Gastrocnemius medialis (tissue), 4 donors: ENCODE measurements at regions not wholly inside any gene's neighbourhood (a gene's known extent, or its start where the extent isn't known, plus 50 kb on each side); places are given as distances from the start of the nearest gene placed in this dataset.

Experiments
- POLR2A ChIP-seq, 2 donors: fragments of 450-650 bp; IDR thresholded peaks; one replicate each; pipeline ENCODE4 v1.6.1; 2017; ENCODE audit warnings: antibody characterized with exemption in 2 of 2, mild to moderate bottlenecking in 2 of 2, moderate library complexity in 2 of 2
- TF ChIP-seq, protein P1 (sequence below), 5 experiments: fragments of 450-650 bp in 3 of 5; fragments of 200-600 bp in 2 of 5; sonication (generic) in 2 of 5; IDR thresholded peaks in 4 of 5; conservative IDR thresholded peaks in 1 of 5; 1 replicate in 4 of 5; 2 replicates in 1 of 5; pipeline ENCODE4 v1.5.1; 2016 to 2019; ENCODE audit warnings: antibody characterized with exemption in 5 of 5, mild to moderate bottlenecking in 3 of 5, moderate library complexity in 3 of 5

DNA sequence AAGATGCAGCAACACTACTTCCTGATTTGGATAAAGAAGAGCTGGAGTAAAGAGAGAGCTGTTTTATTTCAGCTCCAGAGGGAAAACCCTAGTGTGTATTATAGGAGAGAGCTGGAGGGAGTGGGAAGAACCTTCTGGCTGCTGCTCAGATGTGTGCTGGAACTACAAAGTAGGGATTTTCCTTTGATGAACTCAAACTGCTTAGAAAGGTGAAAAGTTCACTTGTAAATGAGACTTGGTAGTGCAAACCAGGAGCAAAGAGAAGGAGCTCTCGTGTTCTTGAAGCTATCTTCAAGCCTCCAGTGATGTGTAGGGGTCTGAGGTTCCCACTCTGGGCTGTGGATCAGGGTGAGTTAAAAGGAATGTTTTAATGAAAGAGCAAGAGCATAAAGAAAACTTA lies 110.4 kb downstream of the EDEM1 start:
- no peak for TF ChIP-seq POLR2A (IDR thresholded peaks at IDR 0.05)
- TF ChIP-seq, protein P1, sequence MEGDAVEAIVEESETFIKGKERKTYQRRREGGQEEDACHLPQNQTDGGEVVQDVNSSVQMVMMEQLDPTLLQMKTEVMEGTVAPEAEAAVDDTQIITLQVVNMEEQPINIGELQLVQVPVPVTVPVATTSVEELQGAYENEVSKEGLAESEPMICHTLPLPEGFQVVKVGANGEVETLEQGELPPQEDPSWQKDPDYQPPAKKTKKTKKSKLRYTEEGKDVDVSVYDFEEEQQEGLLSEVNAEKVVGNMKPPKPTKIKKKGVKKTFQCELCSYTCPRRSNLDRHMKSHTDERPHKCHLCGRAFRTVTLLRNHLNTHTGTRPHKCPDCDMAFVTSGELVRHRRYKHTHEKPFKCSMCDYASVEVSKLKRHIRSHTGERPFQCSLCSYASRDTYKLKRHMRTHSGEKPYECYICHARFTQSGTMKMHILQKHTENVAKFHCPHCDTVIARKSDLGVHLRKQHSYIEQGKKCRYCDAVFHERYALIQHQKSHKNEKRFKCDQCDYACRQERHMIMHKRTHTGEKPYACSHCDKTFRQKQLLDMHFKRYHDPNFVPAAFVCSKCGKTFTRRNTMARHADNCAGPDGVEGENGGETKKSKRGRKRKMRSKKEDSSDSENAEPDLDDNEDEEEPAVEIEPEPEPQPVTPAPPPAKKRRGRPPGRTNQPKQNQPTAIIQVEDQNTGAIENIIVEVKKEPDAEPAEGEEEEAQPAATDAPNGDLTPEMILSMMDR (IDR thresholded peaks at IDR 0.05 in 4 of 5, conservative IDR thresholded peaks at IDR 0.05 in 1 of 5): no peak
